Common myeloid progenitor, CD34-positive (primary cell): ENCODE measurements at regions not wholly inside any gene's neighbourhood (a gene's known extent, or its start where the extent isn't known, plus 50 kb on each side); places are given as distances from the start of the nearest gene placed in this dataset.
"Not testable (repeated sequence)": the region's sequence is repeated elsewhere in the genome, so short reads cannot be mapped to it uniquely, and the experiment has no call there.

Experiments
- CTCF ChIA-PET: fragments of 350-600 bp; sonication (Branson Sonifier 250); formaldehyde crosslinking; loops from one replicate; lab custom pipeline; 2021; ENCODE audit warnings: antibody characterized with exemption; lab: Charles Lee
- POLR2A ChIA-PET: fragments of 350-600 bp; sonication (Branson Sonifier 250); formaldehyde crosslinking; loops from one replicate; lab custom pipeline; 2021; ENCODE audit warnings: antibody characterized with exemption; lab: Charles Lee
- DNase-seq, 3 donors: peaks; one replicate each; pipeline versions ENCODE4 v3.0.0 to v3.0.0-alpha.2; 2013
- H3K27ac ChIP-seq, 2 experiments: 1 replicate in 1 of 2; 2 replicates in 1 of 2; pipeline ENCODE4 v1.7.0; 2013; ENCODE audit warnings: inconsistent platforms in 2 of 2, low read length in 2 of 2, mild to moderate bottlenecking in 2 of 2, low read depth in 1 of 2, moderate library complexity in 1 of 2; ENCODE audit not compliant: severe bottlenecking in 2 of 2, insufficient read depth in 1 of 2, poor library complexity in 1 of 2
- H3K27me3 ChIP-seq, 5 experiments: replicated peaks in 2 of 5; 1 replicate in 3 of 5; 2 replicates in 2 of 5; pipeline versions ENCODE4 v1.6.1 to v1.7.0; 2013; ENCODE audit warnings: low read length in 4 of 5, mild to moderate bottlenecking in 2 of 5, moderate library complexity in 2 of 5, inconsistent platforms in 1 of 5; ENCODE audit not compliant: insufficient read depth in 5 of 5, control insufficient read depth in 4 of 5
- H3K36me3 ChIP-seq, 4 experiments: 1 replicate in 2 of 4; 2 replicates in 2 of 4; pipeline versions ENCODE4 v1.6.1 to v1.7.0; 2013; ENCODE audit warnings: low read length in 3 of 4, control low read depth in 1 of 4, mild to moderate bottlenecking in 1 of 4; ENCODE audit not compliant: control insufficient read depth in 4 of 4, insufficient read depth in 4 of 4
- H3K4me1 ChIP-seq, 4 experiments: 1 replicate in 3 of 4; 2 replicates in 1 of 4; pipeline versions ENCODE4 v1.6.1 to v1.7.1; 2013; ENCODE audit warnings: low read length in 3 of 4, mild to moderate bottlenecking in 3 of 4, control low read depth in 1 of 4, inconsistent platforms in 1 of 4, moderate library complexity in 1 of 4; ENCODE audit not compliant: control insufficient read depth in 4 of 4, insufficient read depth in 4 of 4; ENCODE audit errors: control extremely low read depth in 1 of 4
- H3K4me3 ChIP-seq, 7 experiments: 1 replicate in 4 of 7; 2 replicates in 3 of 7; pipeline versions ENCODE4 v1.5.1 to v1.7.0; 2013; ENCODE audit warnings: mild to moderate bottlenecking in 7 of 7, low read length in 6 of 7, moderate library complexity in 6 of 7, inconsistent platforms in 2 of 7, low read depth in 2 of 7, control low read depth in 1 of 7; ENCODE audit not compliant: insufficient read depth in 4 of 7, control insufficient read depth in 1 of 7; ENCODE audit errors: extremely low read depth in 1 of 7
- H3K9me3 ChIP-seq, 5 experiments: 1 replicate in 4 of 5; 2 replicates in 1 of 5; pipeline versions ENCODE4 v1.6.1 to v1.7.1; 2013; ENCODE audit warnings: low read length in 4 of 5, mild to moderate bottlenecking in 2 of 5, inconsistent platforms in 1 of 5, low read depth in 1 of 5, moderate library complexity in 1 of 5; ENCODE audit not compliant: control insufficient read depth in 4 of 5, insufficient read depth in 2 of 5; ENCODE audit errors: control extremely low read depth in 1 of 5
- WGBS: methylation state at CpG from one replicate; pipeline ENCODE4 v1.1.5; 2013; ENCODE audit not compliant: insufficient coverage; 5-methylcytosine and 5-hydroxymethylcytosine counted together

DNA sequence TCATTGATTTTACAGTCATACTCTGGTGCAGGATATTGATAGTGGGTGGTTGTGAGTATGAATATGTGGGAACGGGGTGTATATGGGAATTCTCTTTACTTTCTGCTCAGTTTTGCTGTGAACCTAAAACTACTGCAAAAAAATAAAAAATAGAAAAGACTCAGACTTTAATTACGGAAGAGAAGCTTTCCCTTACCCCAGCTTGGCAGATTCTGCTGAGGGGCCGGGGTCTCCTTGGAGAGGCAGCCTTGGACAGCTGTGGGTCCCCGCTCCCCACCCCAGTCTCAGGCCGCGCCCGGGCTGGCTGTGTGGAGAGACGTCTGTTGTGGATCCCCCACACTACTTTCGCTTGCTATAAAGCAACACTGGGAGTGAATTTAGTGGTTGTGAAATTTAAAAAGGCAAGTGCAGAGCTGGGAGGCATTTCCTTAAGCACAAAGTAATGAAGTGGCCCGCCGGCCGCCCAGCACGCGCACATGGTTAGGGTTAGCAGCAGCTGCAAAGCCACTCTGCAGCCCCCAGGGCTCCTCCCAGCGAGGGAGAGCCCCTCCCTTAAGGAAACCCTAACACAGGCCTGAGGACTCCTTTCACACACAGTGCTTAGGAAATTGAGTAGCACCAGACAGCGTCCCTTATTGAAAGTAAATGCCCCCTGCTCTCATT lies 102.4 kb downstream of the DDX1 start:
- POLR2A ChIA-PET, result no interaction called here
- CTCF ChIA-PET, result no interaction called here

DNA sequence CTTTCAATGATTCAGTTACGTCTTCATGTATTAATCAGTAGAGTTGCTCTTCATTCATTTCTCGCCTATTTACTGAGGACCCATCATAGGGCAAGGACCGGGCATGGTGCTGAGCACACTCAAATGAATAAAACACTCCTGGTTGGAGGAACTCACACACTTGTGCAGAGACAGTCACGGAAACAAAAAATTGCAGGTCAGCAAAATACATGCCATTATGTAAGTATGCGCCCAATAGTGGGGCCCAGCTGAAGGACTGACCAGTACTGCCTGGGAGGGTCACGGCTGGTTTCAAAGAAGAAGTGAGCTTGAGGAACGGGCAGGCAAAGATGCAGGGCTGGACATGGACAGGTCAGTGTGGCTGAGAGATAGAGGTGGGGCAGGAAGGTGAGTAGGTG lies 102.9 kb downstream of the DDX1 start:
- POLR2A ChIA-PET, result no interaction called here

More for the DNA sequence above, 102.4 kb downstream of the DDX1 start:
- 92% methylated on average over 10 of the region's 16 CpGs for WGBS
- no peaks in the 10 kb centered on the region for H3K36me3 ChIP-seq
- no peaks in the 10 kb centered on the region for H3K27me3 ChIP-seq
- H3K9me3 ChIP-seq, result no peaks in the 10 kb centered on the region
- peaks cover 0 to 7% (median 2%) of the 10 kb centered on the region in 4 experiments for H3K4me1 ChIP-seq
- H3K4me3 ChIP-seq, result no peak overlapping the region
- no peak overlapping the region for H3K27ac ChIP-seq
- DNase-seq, result no peak

DNA sequence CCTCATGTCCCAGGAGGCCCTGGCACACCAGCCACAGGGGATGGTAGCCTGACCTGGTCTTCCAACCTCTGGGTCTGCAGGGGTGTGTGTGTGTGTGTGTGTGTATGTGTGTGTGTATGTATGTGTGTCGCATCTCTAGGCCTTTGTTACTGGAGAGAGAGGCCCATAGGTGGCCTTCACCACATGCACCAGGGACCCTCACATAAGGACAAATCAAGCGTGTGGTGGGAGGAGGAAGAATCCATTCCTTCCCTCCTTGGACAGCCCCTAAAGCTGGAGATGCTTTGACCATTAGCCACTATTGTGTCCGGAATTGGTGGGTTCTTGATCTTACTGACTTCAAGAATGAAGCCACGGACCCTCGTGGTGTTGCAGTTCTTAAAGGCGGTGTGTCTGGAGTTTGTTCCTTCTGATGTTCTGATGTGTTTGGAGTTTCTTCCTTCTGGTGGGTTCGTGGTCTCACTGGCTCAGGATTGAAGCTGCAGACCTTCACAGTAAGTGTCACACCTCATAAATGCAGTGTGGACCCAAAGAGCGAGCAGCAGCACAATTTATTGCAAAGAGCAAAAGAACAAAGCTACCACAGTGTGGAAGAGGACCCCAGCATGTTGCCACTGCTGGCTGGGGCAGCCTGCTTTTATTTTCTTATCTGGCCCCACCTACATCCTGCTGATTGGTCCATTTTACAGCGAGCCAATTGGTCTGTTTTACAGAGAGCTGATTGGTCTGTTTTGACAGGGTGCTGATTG lies 104.1 kb downstream of the DDX1 start:
- no peak overlapping the region for H3K4me3 ChIP-seq
- H3K27ac ChIP-seq, result no peak overlapping the region
- CTCF ChIA-PET, result no interaction called here
- H3K36me3 ChIP-seq, result no peaks in the 10 kb centered on the region
- no peaks in the 10 kb centered on the region for H3K9me3 ChIP-seq
- DNase-seq, result no peak
- no peaks in the 10 kb centered on the region for H3K27me3 ChIP-seq
- WGBS, result 83% methylated on average over 4 of the region's 9 CpGs
- no peaks in the 10 kb centered on the region for H3K4me1 ChIP-seq
- POLR2A ChIA-PET, result no interaction called here

More for the DNA sequence above, 102.9 kb downstream of the DDX1 start:
- Histone ChIP-seq H3K4me3 (no peak overlapping the region), H3K27ac (no peak overlapping the region), H3K36me3 (no peaks in the 10 kb centered on the region), H3K27me3 (no peaks in the 10 kb centered on the region), H3K4me1 (peaks cover 0 to 1% (median 0%) of the 10 kb centered on the region in 4 experiments), H3K9me3 (no peaks in the 10 kb centered on the region)
- no peak for DNase-seq
- WGBS, result 100% methylated on average over 7 of the region's 7 CpGs
- CTCF ChIA-PET, result no interaction called here

DNA sequence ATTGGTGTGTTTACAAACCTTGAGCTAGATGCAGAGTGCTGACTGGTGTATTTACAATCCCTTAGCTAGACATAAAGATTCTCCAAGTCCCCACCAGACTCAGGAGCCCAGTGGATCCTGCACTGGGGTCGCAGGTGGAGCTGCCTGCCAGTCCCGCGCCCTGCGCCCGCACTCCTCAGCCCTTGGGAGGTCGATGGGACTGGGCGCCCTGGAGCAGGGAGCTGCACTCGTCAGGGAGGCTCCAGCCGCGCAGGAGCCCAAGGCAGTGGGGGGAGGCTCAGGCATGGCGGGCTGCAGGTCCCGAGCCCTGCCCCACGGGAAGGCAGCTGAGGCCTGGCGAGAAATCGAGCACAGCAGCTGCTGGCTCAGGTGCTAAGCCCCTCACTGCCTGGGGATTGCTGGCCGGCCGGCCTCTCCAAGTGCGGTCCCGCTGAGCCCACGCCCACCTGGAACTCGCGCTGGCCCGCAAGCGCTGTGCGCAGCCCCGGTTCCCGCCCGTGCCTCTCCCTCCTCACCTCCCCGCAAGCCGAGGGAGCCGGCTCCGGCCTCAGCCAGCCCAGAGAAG lies 105.0 kb downstream of the DDX1 start:
- H3K4me1 ChIP-seq, H3K36me3 ChIP-seq, H3K9me3 ChIP-seq, H3K4me3 ChIP-seq, POLR2A ChIA-PET, DNase-seq, H3K27ac ChIP-seq, CTCF ChIA-PET, H3K27me3 ChIP-seq: not testable (repeated sequence)
- WGBS, result 81% methylated on average over 14 of the region's 32 CpGs

DNA sequence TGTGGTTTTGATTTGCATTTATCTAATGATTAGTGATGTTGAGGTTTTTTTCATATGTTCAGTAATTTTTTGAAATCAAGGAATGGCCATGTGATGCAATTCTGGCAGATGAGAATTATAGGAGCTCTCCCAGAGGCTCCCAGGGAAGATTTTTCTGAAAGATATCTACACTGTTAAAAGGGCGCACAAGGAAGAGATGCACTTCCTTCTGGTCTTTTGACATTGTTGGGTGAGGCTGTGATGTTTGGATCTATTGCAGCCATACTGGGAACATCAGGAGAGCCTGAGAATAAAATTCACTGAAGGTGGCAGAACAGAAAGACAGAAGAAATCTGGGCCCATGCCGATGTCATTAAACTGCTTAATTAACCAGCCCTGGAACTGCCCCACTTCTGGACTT lies 108.5 kb downstream of the DDX1 start:
- ChIA-PET POLR2A (no interaction called here), CTCF (no interaction called here)
- H3K4me3 ChIP-seq, result no peak overlapping the region
- WGBS, result 100% methylated on average over 1 of the region's 2 CpGs
- no peaks in the 10 kb centered on the region for H3K36me3 ChIP-seq
- DNase-seq, result no peak
- no peak overlapping the region for H3K27ac ChIP-seq
- no peaks in the 10 kb centered on the region for H3K4me1 ChIP-seq
- no peaks in the 10 kb centered on the region for H3K9me3 ChIP-seq
- no peaks in the 10 kb centered on the region for H3K27me3 ChIP-seq

DNA sequence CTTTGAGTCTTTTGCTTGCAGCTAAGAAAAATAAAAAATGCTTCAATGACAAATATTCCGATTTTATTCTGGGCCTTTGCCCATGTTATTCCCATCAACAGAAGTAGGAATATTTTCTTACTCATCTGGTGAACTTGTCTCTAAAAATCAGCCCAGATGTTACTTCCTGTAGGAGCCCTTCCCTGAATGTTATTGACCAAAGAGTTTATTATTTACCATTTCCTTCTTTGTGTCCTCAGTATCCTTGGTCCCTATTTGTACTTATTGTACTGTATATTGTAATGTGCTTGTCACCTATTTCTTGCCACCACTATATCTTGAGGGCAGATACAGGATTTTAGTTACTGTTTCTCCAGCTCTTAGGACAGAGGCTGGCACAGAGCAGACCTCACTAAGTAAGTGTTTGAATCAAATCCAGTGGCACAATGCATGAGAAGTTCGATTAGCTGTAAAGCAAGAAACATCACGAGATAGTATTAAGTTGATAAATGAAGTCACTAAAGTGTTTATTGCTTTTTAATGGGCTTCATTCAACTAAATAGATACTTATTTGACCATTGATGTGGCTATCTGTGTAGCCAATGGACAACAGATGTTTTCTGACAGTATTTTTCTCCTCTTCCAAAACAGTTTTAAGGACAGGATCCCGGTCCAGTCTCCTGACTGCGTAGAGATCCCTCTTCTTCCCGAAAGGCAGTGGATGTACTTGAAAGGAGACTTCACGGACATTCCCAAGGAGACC lies 109.1 kb downstream of the DDX1 start:
- CTCF ChIA-PET, result no interaction called here
- H3K27ac ChIP-seq, result no peak overlapping the region
- 88% methylated on average over 4 of the region's 7 CpGs for WGBS

More for the DNA sequence above, 109.1 kb downstream of the DDX1 start:
- Histone ChIP-seq H3K4me1 (no peaks in the 10 kb centered on the region), H3K9me3 (no peaks in the 10 kb centered on the region), H3K27me3 (no peaks in the 10 kb centered on the region), H3K4me3 (no peak overlapping the region), H3K36me3 (no peaks in the 10 kb centered on the region)
- DNase-seq, result no peak
- POLR2A ChIA-PET, result interaction anchor here (0.5 kb wide), 1 partner anchor 184 kb away, joined by 3 read pairs; no protein-coding TSS in a partner anchor
